ENCODE measurements at regions not wholly inside any gene's neighbourhood (a gene's known extent, or its start where the extent isn't known, plus 50 kb on each side); places are given as distances from the start of the nearest gene placed in this dataset.

DNA sequence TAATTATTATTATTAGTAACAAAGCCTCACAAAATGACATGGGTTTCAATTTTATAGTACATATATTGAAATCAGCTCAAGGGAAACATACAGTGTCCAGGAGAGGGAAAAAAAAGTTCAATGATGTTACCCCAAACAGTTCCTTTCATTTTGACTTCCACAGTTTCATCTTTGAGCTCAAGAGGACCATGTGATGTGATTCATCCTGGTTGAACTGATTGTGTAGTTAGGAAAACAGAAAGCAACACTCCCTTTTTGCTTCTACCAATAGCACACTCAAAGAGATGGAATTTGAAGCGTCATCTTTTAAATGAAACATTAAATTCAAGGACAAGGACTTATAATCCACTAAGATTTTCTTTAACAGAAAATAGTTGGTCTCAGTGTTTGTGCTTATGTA, 461.0 kb downstream of the FOXG1 start:
- Histone ChIP-seq H3K18ac (ENCODE audit: low read length) (no peak overlapping the region), H3K79me2 (ENCODE audit: control insufficient read depth, insufficient read depth, low read length) (no peaks in the 10 kb centered on the region), H3K79me1 (ENCODE audit: low read length) (no peaks in the 10 kb centered on the region), H3K9ac (ENCODE audit: low read length) (no peak overlapping the region), H3K4me1 (ENCODE audit: control insufficient read depth, low read depth, low read length) (no peaks in the 10 kb centered on the region), H4K8ac (ENCODE audit: low read depth, low read length) (no peak overlapping the region), H3K36me3 (ENCODE audit: control insufficient read depth, insufficient read depth, low read length) (no peaks in the 10 kb centered on the region), H3K56ac (ENCODE audit: low read length) (no peak overlapping the region), H3K27ac (ENCODE audit: low read depth, low read length) (no peak overlapping the region), H3K4ac (ENCODE audit: low read depth, low read length) (no peak overlapping the region), H3K4me2 (ENCODE audit: low read length) (no peak overlapping the region), H2BK120ac (ENCODE audit: low read depth, low read length) (no peak overlapping the region), H3K23ac (ENCODE audit: low read length) (no peak overlapping the region), H3K4me3 (ENCODE audit: low read length) (no peak overlapping the region), H3K27me3 (ENCODE audit: insufficient read depth, low read length, poor library complexity) (no peaks in the 10 kb centered on the region), H2AK5ac (ENCODE audit: low read length) (no peak overlapping the region), H2BK15ac (replicated peaks; ENCODE audit: low read depth) (no peak overlapping the region), H4K5ac (ENCODE audit: low read length) (no peak overlapping the region), H2BK5ac (ENCODE audit: low read length) (no peak overlapping the region)
- no peak for DNase-seq
- no CpG with 5 or more reads among the region's 1 CpG for WGBS (ENCODE audit: extremely low coverage, insufficient coverage, low lambda C conversion rate)

DNA sequence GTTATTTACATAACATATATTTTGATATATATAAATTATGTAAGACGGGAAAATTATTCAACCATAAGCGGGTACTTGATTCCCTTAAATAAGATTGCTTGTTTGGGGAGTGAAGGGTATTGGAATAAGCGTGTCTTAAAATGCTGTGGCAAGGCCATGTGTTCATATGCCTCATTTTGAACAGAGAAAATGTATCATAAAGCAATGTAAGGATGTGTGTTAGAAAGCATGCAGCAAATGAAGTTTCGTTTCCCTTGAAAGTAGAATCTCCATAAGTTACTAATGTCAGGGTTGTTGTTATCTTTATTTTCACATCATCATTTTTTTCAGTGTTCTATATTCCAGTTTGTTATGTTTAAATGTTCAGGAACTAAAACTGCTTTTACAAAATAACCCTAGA, 465.6 kb downstream of the FOXG1 start:
- Histone ChIP-seq H2BK120ac (ENCODE audit: low read depth, low read length) (no peak overlapping the region), H3K4me1 (ENCODE audit: control insufficient read depth, low read depth, low read length) (no peaks in the 10 kb centered on the region), H3K9ac (ENCODE audit: low read length) (no peak overlapping the region), H3K23ac (ENCODE audit: low read length) (no peak overlapping the region), H3K36me3 (ENCODE audit: control insufficient read depth, insufficient read depth, low read length) (no peaks in the 10 kb centered on the region), H3K79me2 (ENCODE audit: control insufficient read depth, insufficient read depth, low read length) (no peaks in the 10 kb centered on the region), H3K18ac (ENCODE audit: low read length) (no peak overlapping the region), H3K4me2 (ENCODE audit: low read length) (no peak overlapping the region), H3K4me3 (ENCODE audit: low read length) (no peak overlapping the region), H2AK5ac (ENCODE audit: low read length) (no peak overlapping the region), H3K56ac (ENCODE audit: low read length) (no peak overlapping the region), H2BK5ac (ENCODE audit: low read length) (no peak overlapping the region), H3K4ac (ENCODE audit: low read depth, low read length) (no peak overlapping the region), H3K27me3 (ENCODE audit: insufficient read depth, low read length, poor library complexity) (no peaks in the 10 kb centered on the region), H3K79me1 (ENCODE audit: low read length) (no peaks in the 10 kb centered on the region), H4K8ac (ENCODE audit: low read depth, low read length) (no peak overlapping the region), H4K5ac (ENCODE audit: low read length) (no peak overlapping the region), H3K27ac (ENCODE audit: low read depth, low read length) (no peak overlapping the region), H2BK15ac (replicated peaks; ENCODE audit: low read depth) (no peak overlapping the region)
- 100% methylated on average over 2 of the region's 4 CpGs for WGBS (ENCODE audit: extremely low coverage, insufficient coverage, low lambda C conversion rate)
- DNase-seq, result no peak

DNA sequence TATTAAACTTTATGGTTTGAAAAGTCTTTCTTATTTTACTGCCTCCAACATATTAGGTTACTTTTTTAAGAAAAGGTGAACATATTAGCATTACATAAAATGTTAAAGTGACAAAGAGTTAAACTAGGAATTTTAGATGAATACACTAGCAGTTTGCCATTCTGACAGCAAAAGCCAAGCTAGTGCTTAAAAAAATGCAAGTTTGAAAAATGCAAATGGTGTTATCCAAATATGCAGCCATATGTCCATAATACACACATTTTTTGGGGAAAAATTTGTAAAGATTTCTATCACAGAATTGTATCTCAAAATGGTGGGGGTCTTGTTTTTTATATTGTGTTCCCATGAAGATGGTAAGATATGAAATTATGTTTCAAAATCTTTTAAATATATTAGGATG, 466.1 kb downstream of the FOXG1 start:
- H3K18ac ChIP-seq (ENCODE audit: low read length), result no peak overlapping the region
- no peak overlapping the region for H4K5ac ChIP-seq (ENCODE audit: low read length)
- no peak overlapping the region for H4K8ac ChIP-seq (ENCODE audit: low read depth, low read length)
- H3K4me2 ChIP-seq (ENCODE audit: low read length), result no peak overlapping the region
- H3K23ac ChIP-seq (ENCODE audit: low read length), result no peak overlapping the region
- H3K79me2 ChIP-seq (ENCODE audit: control insufficient read depth, insufficient read depth, low read length), result no peaks in the 10 kb centered on the region
- no peak overlapping the region for H3K27ac ChIP-seq (ENCODE audit: low read depth, low read length)
- H3K56ac ChIP-seq (ENCODE audit: low read length), result no peak overlapping the region
- H3K4me1 ChIP-seq (ENCODE audit: control insufficient read depth, low read depth, low read length), result no peaks in the 10 kb centered on the region
- H3K4me3 ChIP-seq (ENCODE audit: low read length), result no peak overlapping the region
- no peak overlapping the region for H2BK5ac ChIP-seq (ENCODE audit: low read length)
- H3K79me1 ChIP-seq (ENCODE audit: low read length), result no peaks in the 10 kb centered on the region
- H2AK5ac ChIP-seq (ENCODE audit: low read length), result no peak overlapping the region
- no peaks in the 10 kb centered on the region for H3K27me3 ChIP-seq (ENCODE audit: insufficient read depth, low read length, poor library complexity)
- no peak overlapping the region for H3K4ac ChIP-seq (ENCODE audit: low read depth, low read length)
- H2BK15ac ChIP-seq (replicated peaks; ENCODE audit: low read depth), result no peak overlapping the region
- H2BK120ac ChIP-seq (ENCODE audit: low read depth, low read length), result no peak overlapping the region
- no peak for DNase-seq
- H3K36me3 ChIP-seq (ENCODE audit: control insufficient read depth, insufficient read depth, low read length), result no peaks in the 10 kb centered on the region
- no peak overlapping the region for H3K9ac ChIP-seq (ENCODE audit: low read length)

DNA sequence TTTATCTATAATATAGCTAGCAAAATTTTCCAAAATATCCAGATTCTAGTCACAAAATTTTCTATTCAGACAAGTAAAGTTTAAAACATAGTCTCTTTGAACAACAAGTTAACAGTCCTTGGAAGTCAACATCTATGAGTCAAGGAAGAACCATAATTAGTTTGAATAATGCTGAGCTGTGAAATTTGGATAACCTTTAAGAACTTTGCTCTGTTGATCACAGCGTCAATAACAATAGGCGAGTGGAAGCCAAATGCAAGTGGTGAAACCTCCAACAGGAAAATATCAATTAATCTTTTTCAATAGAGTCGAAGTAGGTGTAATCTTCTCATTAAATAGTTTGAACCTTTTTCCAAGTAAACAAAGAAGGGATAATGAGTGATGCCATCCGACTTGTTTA, 466.6 kb downstream of the FOXG1 start:
- H2BK15ac ChIP-seq (replicated peaks; ENCODE audit: low read depth), result no peak overlapping the region
- H3K4me1 ChIP-seq (ENCODE audit: control insufficient read depth, low read depth, low read length), result no peaks in the 10 kb centered on the region
- no peak overlapping the region for H2BK120ac ChIP-seq (ENCODE audit: low read depth, low read length)
- no peak overlapping the region for H4K8ac ChIP-seq (ENCODE audit: low read depth, low read length)
- H3K4ac ChIP-seq (ENCODE audit: low read depth, low read length), result no peak overlapping the region
- no peaks in the 10 kb centered on the region for H3K27me3 ChIP-seq (ENCODE audit: insufficient read depth, low read length, poor library complexity)
- no peaks in the 10 kb centered on the region for H3K79me1 ChIP-seq (ENCODE audit: low read length)
- H3K27ac ChIP-seq (ENCODE audit: low read depth, low read length), result no peak overlapping the region
- no peak overlapping the region for H4K5ac ChIP-seq (ENCODE audit: low read length)
- no peak for DNase-seq
- no peak overlapping the region for H3K9ac ChIP-seq (ENCODE audit: low read length)
- WGBS (ENCODE audit: extremely low coverage, insufficient coverage, low lambda C conversion rate), result no CpG with 5 or more reads among the region's 4 CpGs
- H3K4me3 ChIP-seq (ENCODE audit: low read length), result no peak overlapping the region
- H2AK5ac ChIP-seq (ENCODE audit: low read length), result no peak overlapping the region
- H2BK5ac ChIP-seq (ENCODE audit: low read length), result no peak overlapping the region
- no peaks in the 10 kb centered on the region for H3K79me2 ChIP-seq (ENCODE audit: control insufficient read depth, insufficient read depth, low read length)
- H3K23ac ChIP-seq (ENCODE audit: low read length), result no peak overlapping the region
- no peak overlapping the region for H3K4me2 ChIP-seq (ENCODE audit: low read length)
- no peak overlapping the region for H3K18ac ChIP-seq (ENCODE audit: low read length)
- H3K36me3 ChIP-seq (ENCODE audit: control insufficient read depth, insufficient read depth, low read length), result no peaks in the 10 kb centered on the region
- no peak overlapping the region for H3K56ac ChIP-seq (ENCODE audit: low read length)

DNA sequence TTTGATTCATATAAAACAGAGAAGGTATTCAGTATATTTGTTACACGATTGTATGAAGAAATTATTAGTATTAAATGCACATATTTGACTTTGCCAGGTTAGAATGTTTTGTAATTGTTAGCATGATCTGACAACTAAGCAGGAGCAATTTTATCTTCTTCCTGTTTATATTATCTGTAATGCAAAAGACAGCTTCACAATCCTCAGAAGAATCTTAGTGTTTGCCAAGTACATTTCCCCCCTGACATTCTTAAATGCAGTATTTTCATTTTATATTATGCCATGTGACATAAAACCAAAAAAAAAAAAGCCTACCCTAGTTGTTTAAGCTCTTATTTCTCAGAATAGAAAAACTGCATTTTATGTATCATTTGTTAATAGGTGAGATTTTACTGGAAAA, 469.4 kb downstream of the FOXG1 start:
- Histone ChIP-seq H3K79me2 (ENCODE audit: control insufficient read depth, insufficient read depth, low read length) (no peaks in the 10 kb centered on the region), H3K4ac (ENCODE audit: low read depth, low read length) (no peak overlapping the region), H2BK120ac (ENCODE audit: low read depth, low read length) (no peak overlapping the region), H2AK5ac (ENCODE audit: low read length) (no peak overlapping the region), H4K5ac (ENCODE audit: low read length) (no peak overlapping the region), H2BK5ac (ENCODE audit: low read length) (no peak overlapping the region), H3K4me1 (ENCODE audit: control insufficient read depth, low read depth, low read length) (no peaks in the 10 kb centered on the region), H2BK15ac (replicated peaks; ENCODE audit: low read depth) (no peak overlapping the region), H3K23ac (ENCODE audit: low read length) (no peak overlapping the region), H3K18ac (ENCODE audit: low read length) (no peak overlapping the region), H3K27ac (ENCODE audit: low read depth, low read length) (no peak overlapping the region), H4K8ac (ENCODE audit: low read depth, low read length) (no peak overlapping the region), H3K9ac (ENCODE audit: low read length) (no peak overlapping the region), H3K4me2 (ENCODE audit: low read length) (no peak overlapping the region), H3K79me1 (ENCODE audit: low read length) (no peaks in the 10 kb centered on the region), H3K4me3 (ENCODE audit: low read length) (no peak overlapping the region), H3K36me3 (ENCODE audit: control insufficient read depth, insufficient read depth, low read length) (no peaks in the 10 kb centered on the region), H3K27me3 (ENCODE audit: insufficient read depth, low read length, poor library complexity) (no peaks in the 10 kb centered on the region), H3K56ac (ENCODE audit: low read length) (no peak overlapping the region)
- 83% methylated on average over 1 of the region's 1 CpG for WGBS (ENCODE audit: extremely low coverage, insufficient coverage, low lambda C conversion rate)
- no peak for DNase-seq

DNA sequence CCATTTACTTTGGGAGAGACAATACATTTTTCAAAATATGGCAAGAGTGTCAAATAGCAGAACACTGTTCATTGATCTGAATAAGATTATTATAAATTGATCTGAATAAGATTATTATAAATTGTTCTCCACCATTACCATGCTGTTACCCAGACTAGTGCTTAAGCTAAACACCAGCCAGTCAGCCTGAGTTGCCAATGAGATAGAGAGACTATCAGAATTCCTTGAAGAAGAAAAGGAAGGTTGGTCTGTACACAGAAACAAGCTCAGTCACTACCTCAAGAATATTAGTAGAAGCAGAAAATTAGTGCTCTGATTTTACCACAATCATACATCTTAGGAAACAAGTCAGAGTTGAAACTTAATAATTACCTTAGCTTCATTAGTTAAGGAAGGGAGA, 469.8 kb downstream of the FOXG1 start:
- H3K79me2 ChIP-seq (ENCODE audit: control insufficient read depth, insufficient read depth, low read length), result no peaks in the 10 kb centered on the region
- H3K56ac ChIP-seq (ENCODE audit: low read length), result no peak overlapping the region
- no peak overlapping the region for H2AK5ac ChIP-seq (ENCODE audit: low read length)
- DNase-seq, result no peak
- H2BK5ac ChIP-seq (ENCODE audit: low read length), result no peak overlapping the region
- H3K4me2 ChIP-seq (ENCODE audit: low read length), result no peak overlapping the region
- no peaks in the 10 kb centered on the region for H3K27me3 ChIP-seq (ENCODE audit: insufficient read depth, low read length, poor library complexity)
- no peak overlapping the region for H3K9ac ChIP-seq (ENCODE audit: low read length)
- no peak overlapping the region for H3K4me3 ChIP-seq (ENCODE audit: low read length)
- H3K79me1 ChIP-seq (ENCODE audit: low read length), result no peaks in the 10 kb centered on the region
- H4K5ac ChIP-seq (ENCODE audit: low read length), result no peak overlapping the region
- H2BK15ac ChIP-seq (replicated peaks; ENCODE audit: low read depth), result no peak overlapping the region
- H3K4me1 ChIP-seq (ENCODE audit: control insufficient read depth, low read depth, low read length), result no peaks in the 10 kb centered on the region
- H3K27ac ChIP-seq (ENCODE audit: low read depth, low read length), result no peak overlapping the region
- H3K4ac ChIP-seq (ENCODE audit: low read depth, low read length), result no peak overlapping the region
- H3K36me3 ChIP-seq (ENCODE audit: control insufficient read depth, insufficient read depth, low read length), result no peaks in the 10 kb centered on the region
- no peak overlapping the region for H2BK120ac ChIP-seq (ENCODE audit: low read depth, low read length)
- H4K8ac ChIP-seq (ENCODE audit: low read depth, low read length), result no peak overlapping the region
- H3K23ac ChIP-seq (ENCODE audit: low read length), result no peak overlapping the region
- no peak overlapping the region for H3K18ac ChIP-seq (ENCODE audit: low read length)

Measured in mesendoderm (in vitro differentiated cells).